GM12892 (cell line): ENCODE measurements at regions not wholly inside any gene's neighbourhood (a gene's known extent, or its start where the extent isn't known, plus 50 kb on each side); places are given as distances from the start of the nearest gene placed in this dataset.

Experiments
- DNase-seq: peaks from one replicate; pipeline ENCODE4 v3.0.0; 2011; ENCODE audit not compliant: insufficient read length
- FAIRE-seq: peaks from 2 replicates; lab custom pipeline; 2011; peaks lifted over from hg19 to GRCh38; lab: Jason Lieb, UNC
- POLR2A ChIP-seq: IDR thresholded peaks from 2 replicates; pipeline ENCODE4 v1.6.1; 2011; ENCODE audit warnings: low read depth, low read length, control low read depth
- POLR2AphosphoS5 ChIP-seq: IDR thresholded peaks from 2 replicates; pipeline ENCODE4 v1.6.1; 2011; ENCODE audit warnings: low read depth, low read length, control low read depth
- TAF1 ChIP-seq: IDR thresholded peaks from 2 replicates; pipeline ENCODE4 v1.6.1; 2011; ENCODE audit warnings: low read depth, mild to moderate bottlenecking, control low read depth, low read length, borderline replicate concordance

- DNase-seq = no peak
- no peak for FAIRE-seq
- no peak for TF ChIP-seq TAF1
- no peak for TF ChIP-seq POLR2AphosphoS5
- no peak for TF ChIP-seq POLR2A
Measured at GRCh38 chr3:29141918-29142275, 139.0 kb upstream of the RBMS3 start.

- DNase-seq (no peak), FAIRE-seq (no peak)
- TF ChIP-seq POLR2A = no peak
- no peak for TF ChIP-seq POLR2AphosphoS5
- no peak for TF ChIP-seq TAF1
Measured at GRCh38 chr3:29143151-29143550, 137.7 kb upstream of the RBMS3 start.

GRCh38 chr3:29144361-29144760 is 136.5 kb upstream of the RBMS3 start:
- TF ChIP-seq POLR2A = no peak
- no peak for TF ChIP-seq TAF1
- TF ChIP-seq POLR2AphosphoS5 = no peak
- no peak for FAIRE-seq
- DNase-seq = no peak

- no peak for FAIRE-seq
- TF ChIP-seq POLR2A = no peak
- TF ChIP-seq TAF1 = no peak
- no peak for TF ChIP-seq POLR2AphosphoS5
- no peak for DNase-seq
Measured at GRCh38 chr3:29144807-29145206, 136.1 kb upstream of the RBMS3 start.

- no peak for DNase-seq
- TF ChIP-seq POLR2A = no peak
- TF ChIP-seq TAF1 = no peak
- no peak for TF ChIP-seq POLR2AphosphoS5
- FAIRE-seq = no peak
Measured at GRCh38 chr3:29145360-29145759, 135.5 kb upstream of the RBMS3 start.

GRCh38 chr3:29152379-29152778 is 128.5 kb upstream of the RBMS3 start:
- DNase-seq = no peak
- TF ChIP-seq TAF1 (no peak), POLR2AphosphoS5 (no peak), POLR2A (no peak)
- FAIRE-seq = no peak

- FAIRE-seq (no peak), DNase-seq (no peak)
- TF ChIP-seq POLR2AphosphoS5 (no peak), POLR2A (no peak), TAF1 (no peak)
Measured at GRCh38 chr3:29153811-29154210, 127.1 kb upstream of the RBMS3 start.

- FAIRE-seq (no peak), DNase-seq (no peak)
- TF ChIP-seq POLR2A = no peak
- TF ChIP-seq POLR2AphosphoS5 = no peak
- no peak for TF ChIP-seq TAF1
Measured at GRCh38 chr3:29156086-29156715, 124.7 kb upstream of the RBMS3 start.

GRCh38 chr3:29164825-29165224 is 116.0 kb upstream of the RBMS3 start:
- TF ChIP-seq POLR2AphosphoS5 = no peak
- TF ChIP-seq POLR2A = no peak
- no peak for TF ChIP-seq TAF1
- FAIRE-seq (no peak), DNase-seq (no peak)

- DNase-seq = no peak
- TF ChIP-seq POLR2A = no peak
- no peak for TF ChIP-seq TAF1
- TF ChIP-seq POLR2AphosphoS5 = no peak
- no peak for FAIRE-seq
Measured at GRCh38 chr3:29167180-29167579, 113.7 kb upstream of the RBMS3 start.

- no peak for FAIRE-seq
- TF ChIP-seq POLR2A = no peak
- TF ChIP-seq POLR2AphosphoS5 = no peak
- no peak for TF ChIP-seq TAF1
- no peak for DNase-seq
Measured at GRCh38 chr3:29168081-29168480, 112.8 kb upstream of the RBMS3 start.

- DNase-seq = no peak
- FAIRE-seq = no peak
- TF ChIP-seq POLR2AphosphoS5 = no peak
- TF ChIP-seq TAF1 = no peak
- TF ChIP-seq POLR2A = no peak
Measured at GRCh38 chr3:29168696-29169095, 112.2 kb upstream of the RBMS3 start.

- FAIRE-seq = no peak
- no peak for TF ChIP-seq TAF1
- TF ChIP-seq POLR2AphosphoS5 = no peak
- no peak for TF ChIP-seq POLR2A
- no peak for DNase-seq
Measured at GRCh38 chr3:29169451-29169850, 111.4 kb upstream of the RBMS3 start.
